Mammary epithelial cell (primary cell): ENCODE measurements at regions not wholly inside any gene's neighbourhood (a gene's known extent, or its start where the extent isn't known, plus 50 kb on each side); places are given as distances from the start of the nearest gene placed in this dataset.

Experiments used
- CTCF ChIP-seq, 2 donors: IDR thresholded peaks in 1 of 2; conservative IDR thresholded peaks in 1 of 2; 2 replicates each; pipeline ENCODE4 v1.5.1; 2011 to 2012; ENCODE audit warnings: inconsistent platforms in 2 of 2, low read length in 2 of 2, mild to moderate bottlenecking in 2 of 2, control low read depth in 1 of 2, low read depth in 1 of 2; ENCODE audit not compliant: insufficient read depth in 1 of 2; ENCODE audit errors: extremely low read depth in 1 of 2
- EZH2 ChIP-seq: IDR thresholded peaks from 2 replicates; pipeline ENCODE4 v1.6.1; 2012; ENCODE audit warnings: low read length, inconsistent platforms, borderline replicate concordance

GRCh38 chr2:89823556-89823955 is 1132.1 kb downstream of the RPIA start:
- TF ChIP-seq CTCF (conservative IDR thresholded peaks at IDR 0.05 in 1 of 2, IDR thresholded peaks at IDR 0.05 in 1 of 2; ENCODE audit: extremely low read depth in 1 of 2, insufficient read depth in 1 of 2, low read depth in 1 of 2, low read length in 2 of 2) (no peak), EZH2 (no peak)
